Astrocyte of the spinal cord (primary cell): ENCODE measurements at regions not wholly inside any gene's neighbourhood (a gene's known extent, or its start where the extent isn't known, plus 50 kb on each side); places are given as distances from the start of the nearest gene placed in this dataset.

Experiments
- DNase-seq: peaks from one replicate; pipeline ENCODE4 v3.0.0; 2011; ENCODE audit warnings: low read depth, low spot score
- H3K4me3 ChIP-seq: 2 replicates; pipeline ENCODE4 v1.5.1; 2011; ENCODE audit warnings: low read depth, mild to moderate bottlenecking, low read length, moderate library complexity
- CTCF ChIP-seq: IDR thresholded peaks from 2 replicates; pipeline ENCODE4 v1.5.1; 2012; ENCODE audit warnings: low read depth, mild to moderate bottlenecking, low read length, inconsistent platforms
- in situ Hi-C: cut with HindIII; loops from 2 replicates; pipeline ENCODE4 v1.10.0; 2017; ENCODE audit warnings: low sequenced_read_pairs

DNA sequence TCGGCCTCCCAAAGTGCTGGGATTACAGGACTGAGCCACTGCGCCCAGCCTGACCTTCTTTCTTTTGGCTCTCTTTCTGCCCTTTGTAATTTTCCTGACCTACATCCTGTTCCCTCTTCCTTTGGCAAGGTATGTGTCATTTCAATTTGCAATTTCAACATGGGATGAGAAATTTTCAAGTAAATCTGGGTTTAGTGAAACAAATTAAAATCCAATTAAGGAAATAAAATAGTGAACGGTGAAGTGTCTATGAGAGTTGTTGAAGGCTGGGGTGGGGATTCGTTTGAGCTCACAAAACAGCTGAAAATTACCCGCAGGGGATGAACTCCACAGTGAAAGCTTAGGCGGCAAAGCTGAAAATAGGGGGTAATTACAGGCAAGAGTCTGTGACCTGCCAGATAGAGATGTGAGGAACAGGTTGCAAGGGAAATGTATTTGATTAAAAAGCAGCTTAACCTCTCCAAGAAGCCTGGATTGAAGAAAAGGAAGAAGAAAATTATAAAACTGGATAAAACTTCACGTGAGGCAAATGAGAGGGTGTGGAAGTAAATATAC is 277.7 kb downstream of the UTP18 start:
- TF ChIP-seq CTCF, result no peak
- no peak overlapping the region for H3K4me3 ChIP-seq
- no peak for DNase-seq
- in situ Hi-C loops, result no loop called here

DNA sequence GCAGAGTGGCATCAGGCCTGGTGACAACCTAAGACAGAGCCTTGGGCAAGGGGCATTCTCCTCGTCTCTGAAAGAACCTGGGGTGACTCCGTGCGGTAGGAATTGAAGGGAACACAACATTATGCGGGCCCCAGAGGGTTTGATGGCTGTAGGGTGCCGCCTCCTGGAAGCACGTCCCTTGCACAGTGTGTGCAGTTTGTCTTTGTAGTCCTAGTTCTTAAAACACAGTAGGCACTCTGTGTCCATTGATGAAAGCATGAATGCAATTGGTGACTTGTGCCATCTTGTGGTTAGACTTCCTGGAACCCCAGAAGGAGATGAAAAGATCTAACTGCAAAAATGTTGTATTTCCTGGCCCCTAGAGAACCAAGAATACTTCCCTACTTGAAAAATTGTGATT is 279.8 kb downstream of the UTP18 start:
- in situ Hi-C loops, result no loop called here
- no peak for TF ChIP-seq CTCF
- DNase-seq, result no peak
- no peak overlapping the region for H3K4me3 ChIP-seq

DNA sequence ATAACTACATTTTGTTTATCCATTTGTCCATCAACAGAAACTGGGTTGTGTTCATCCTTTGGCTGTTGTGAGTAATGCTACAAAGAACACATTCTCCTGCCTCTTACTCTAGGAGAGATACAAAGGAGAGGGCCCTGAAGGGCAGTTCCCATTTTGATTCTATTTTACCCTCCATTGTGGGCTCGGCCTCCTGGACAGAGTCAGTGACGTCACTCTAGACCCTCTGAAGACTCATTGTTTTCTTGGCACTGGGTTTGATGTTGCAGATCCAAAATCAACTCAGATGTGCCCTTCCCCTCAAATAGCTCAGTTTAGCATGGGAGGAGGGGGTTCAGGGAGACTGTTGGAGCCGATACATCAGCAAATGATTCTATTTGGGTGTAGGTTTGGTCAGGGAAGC is 280.9 kb downstream of the UTP18 start:
- no peak for DNase-seq
- in situ Hi-C loops, result no loop called here
- TF ChIP-seq CTCF, result no peak
- no peak overlapping the region for H3K4me3 ChIP-seq

DNA sequence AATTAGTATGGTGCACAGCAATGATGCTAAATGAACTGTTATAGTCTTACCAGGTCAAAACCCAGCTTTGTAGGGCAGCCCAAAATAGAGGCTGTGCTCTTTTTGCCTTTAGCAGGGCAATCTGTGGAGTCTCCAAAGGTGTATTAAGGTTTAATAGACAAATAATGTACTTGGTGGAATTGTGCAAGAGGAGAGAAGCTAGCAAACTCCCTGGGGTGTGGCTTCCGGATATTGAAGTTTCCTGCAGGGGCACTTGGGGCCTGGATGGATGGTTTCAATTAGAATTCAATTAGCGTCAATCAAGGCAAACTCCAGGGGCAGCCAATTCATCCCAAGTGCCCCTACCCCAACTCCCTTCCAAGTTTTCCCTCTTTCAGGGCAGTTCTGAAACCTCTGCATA is 285.8 kb downstream of the UTP18 start:
- in situ Hi-C loops, result no loop called here
- H3K4me3 ChIP-seq, result no peak overlapping the region
- DNase-seq, result no peak

GRCh38 chr17:51548125-51548524 is 287.8 kb downstream of the UTP18 start:
- no peak for TF ChIP-seq CTCF
- in situ Hi-C loops, result no loop called here
- DNase-seq, result no peak
- no peak overlapping the region for H3K4me3 ChIP-seq

More for the DNA sequence above, 285.8 kb downstream of the UTP18 start:
- no peak for TF ChIP-seq CTCF

- DNase-seq, result no peak
- in situ Hi-C loops, result no loop called here
- no peak for TF ChIP-seq CTCF
- no peak overlapping the region for H3K4me3 ChIP-seq
Observed at GRCh38 chr17:51555153-51555552, 294.8 kb downstream of the UTP18 start.

GRCh38 chr17:51559778-51560177 is 299.4 kb downstream of the UTP18 start:
- in situ Hi-C loops, result no loop called here

More at GRCh38 chr17:51559778-51560177, 299.4 kb downstream of the UTP18 start:
- H3K4me3 ChIP-seq, result no peak overlapping the region
- DNase-seq, result no peak
- TF ChIP-seq CTCF, result no peak
